Ishikawa (cell line): ENCODE measurements at regions not wholly inside any gene's neighbourhood (a gene's known extent, or its start where the extent isn't known, plus 50 kb on each side); places are given as distances from the start of the nearest gene placed in this dataset.

Experiments
- CEBPB ChIP-seq: IDR thresholded peaks from 2 replicates; pipeline ENCODE4 v1.6.1; 2012
- CREB1 ChIP-seq: IDR thresholded peaks from 2 replicates; pipeline ENCODE4 v1.6.1; 2012; ENCODE audit warnings: low read depth
- EGR1 ChIP-seq: IDR thresholded peaks from 2 replicates; pipeline ENCODE4 v1.6.1; 2012
- EP300 ChIP-seq: IDR thresholded peaks from 2 replicates; pipeline ENCODE4 v1.6.1; 2012; ENCODE audit warnings: borderline replicate concordance
- FOXM1 ChIP-seq: IDR thresholded peaks from 2 replicates; pipeline ENCODE4 v1.6.1; 2012; ENCODE audit warnings: low read depth, borderline replicate concordance
- MAX ChIP-seq: IDR thresholded peaks from 2 replicates; pipeline ENCODE4 v1.6.1; 2012
- NFIC ChIP-seq: IDR thresholded peaks from 2 replicates; pipeline ENCODE4 v1.6.1; 2012
- RAD21 ChIP-seq: IDR thresholded peaks from 2 replicates; pipeline ENCODE4 v1.6.1; 2012; ENCODE audit warnings: low read depth
- REST ChIP-seq: IDR thresholded peaks from 2 replicates; pipeline ENCODE4 v1.6.1; 2012; ENCODE audit warnings: low read depth, mild to moderate bottlenecking
- TAF1 ChIP-seq: IDR thresholded peaks from 2 replicates; pipeline ENCODE4 v1.6.1; 2012; ENCODE audit warnings: low read depth, mild to moderate bottlenecking
- TCF12 ChIP-seq: IDR thresholded peaks from 2 replicates; pipeline ENCODE4 v1.6.1; 2012; ENCODE audit warnings: low read depth
- TEAD4 ChIP-seq: IDR thresholded peaks from 2 replicates; pipeline ENCODE4 v1.6.1; 2012
- YY1 ChIP-seq: IDR thresholded peaks from 2 replicates; pipeline ENCODE4 v1.6.1; 2012; ENCODE audit warnings: low read depth
- ZBTB7A ChIP-seq: IDR thresholded peaks from 2 replicates; pipeline ENCODE4 v1.6.1; 2012; ENCODE audit warnings: low read depth
- TF ChIP-seq, protein P1 (sequence below): IDR thresholded peaks from 2 replicates; pipeline ENCODE4 v1.6.1; 2012

DNA sequence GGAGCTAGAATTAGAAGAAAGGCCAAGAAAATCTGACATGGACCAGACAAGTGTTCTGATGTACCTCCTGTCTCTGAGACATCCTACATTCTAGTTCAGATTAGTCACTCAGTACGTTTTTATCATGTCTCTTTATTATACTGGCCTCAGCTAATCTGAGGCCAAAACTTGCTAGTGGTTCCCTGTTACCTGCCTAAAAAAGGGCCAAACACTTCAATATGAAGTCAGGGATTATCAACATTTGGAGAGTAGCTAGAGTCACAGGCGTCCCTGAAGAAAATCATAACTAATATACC is 587.4 kb downstream of the PRELID2 start:
- TF ChIP-seq TCF12 = no peak
- no peak for TF ChIP-seq TAF1
- no peak for TF ChIP-seq EGR1
- no peak for TF ChIP-seq ZBTB7A
- TF ChIP-seq TEAD4 = no peak
- no peak for TF ChIP-seq RAD21
- TF ChIP-seq CREB1 = no peak
- no peak for TF ChIP-seq FOXM1
- no peak for TF ChIP-seq EP300
- TF ChIP-seq, protein P1, sequence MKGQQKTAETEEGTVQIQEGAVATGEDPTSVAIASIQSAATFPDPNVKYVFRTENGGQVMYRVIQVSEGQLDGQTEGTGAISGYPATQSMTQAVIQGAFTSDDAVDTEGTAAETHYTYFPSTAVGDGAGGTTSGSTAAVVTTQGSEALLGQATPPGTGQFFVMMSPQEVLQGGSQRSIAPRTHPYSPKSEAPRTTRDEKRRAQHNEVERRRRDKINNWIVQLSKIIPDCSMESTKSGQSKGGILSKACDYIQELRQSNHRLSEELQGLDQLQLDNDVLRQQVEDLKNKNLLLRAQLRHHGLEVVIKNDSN = no peak
- no peak for TF ChIP-seq REST
- no peak for TF ChIP-seq YY1
- no peak for TF ChIP-seq MAX
- no peak for TF ChIP-seq NFIC
- TF ChIP-seq CEBPB = no peak

DNA sequence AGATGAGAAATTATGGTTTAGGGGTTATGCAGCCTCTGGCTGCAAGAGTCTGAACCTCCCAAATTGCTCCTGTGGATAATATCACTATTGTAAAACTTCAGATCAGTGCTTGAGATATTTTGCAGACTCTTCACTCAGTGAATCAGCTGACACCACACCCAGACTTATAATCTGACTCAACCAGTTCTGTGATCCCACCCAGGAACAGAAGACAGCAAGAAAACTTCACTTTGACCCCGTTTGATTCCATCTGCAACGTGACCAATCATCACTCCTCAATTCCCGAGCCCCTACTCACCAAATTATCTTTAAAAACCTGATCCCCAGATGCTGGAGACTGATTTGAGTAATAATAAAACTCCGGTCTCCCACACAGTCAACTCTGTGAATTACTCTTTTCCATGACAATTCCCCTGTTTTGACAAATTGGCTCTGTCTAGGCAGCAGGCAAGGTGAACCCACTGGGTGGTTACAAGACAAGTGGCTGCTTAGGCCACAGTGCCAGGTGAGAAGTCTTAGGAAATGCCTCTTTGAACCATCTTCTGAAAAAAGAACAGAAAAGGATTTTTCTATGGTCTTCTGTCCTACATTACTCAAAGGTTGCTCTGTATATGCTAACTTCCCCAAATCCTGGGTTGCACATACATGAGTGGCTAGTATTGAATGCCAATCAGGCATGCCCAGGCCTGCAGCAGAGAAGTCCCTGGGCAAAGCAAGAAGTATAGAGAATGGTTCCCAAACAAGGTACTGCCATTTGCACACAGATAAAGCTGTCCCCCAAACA is 588.0 kb downstream of the PRELID2 start:
- no peak for TF ChIP-seq FOXM1
- TF ChIP-seq TAF1 = no peak
- no peak for TF ChIP-seq TCF12
- no peak for TF ChIP-seq RAD21
- TF ChIP-seq EGR1 = no peak
- TF ChIP-seq, protein P1 = no peak
- TF ChIP-seq TEAD4 = no peak
- no peak for TF ChIP-seq NFIC
- TF ChIP-seq CREB1 = no peak
- TF ChIP-seq MAX = no peak
- TF ChIP-seq YY1 = no peak
- no peak for TF ChIP-seq REST
- TF ChIP-seq EP300 = no peak
- no peak for TF ChIP-seq ZBTB7A
- no peak for TF ChIP-seq CEBPB

GRCh38 chr5:145246379-145246778 is 588.8 kb downstream of the PRELID2 start:
- TF ChIP-seq CREB1 (no peak), TCF12 (no peak), REST (no peak)

DNA sequence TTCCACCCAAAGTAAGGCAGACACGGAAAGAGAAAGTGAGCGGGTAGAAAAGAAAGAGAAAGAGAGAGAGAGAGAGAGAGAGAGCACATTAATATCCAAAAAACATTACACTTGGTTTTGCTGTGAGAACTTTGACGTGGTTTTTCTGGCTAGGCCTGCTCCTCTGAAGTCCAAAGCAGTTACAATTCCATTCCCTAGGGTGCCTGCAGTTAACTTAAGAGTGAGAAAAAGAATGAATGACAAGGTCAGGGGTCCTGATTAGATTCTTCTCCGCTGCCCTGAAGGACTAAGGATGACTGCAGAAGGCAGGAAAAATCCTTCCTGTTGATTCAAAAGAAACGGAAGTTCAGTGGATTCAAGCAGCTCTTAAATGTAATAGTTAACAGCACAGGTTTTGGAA is 589.8 kb downstream of the PRELID2 start:
- TF ChIP-seq, protein P1 = no peak
- TF ChIP-seq CEBPB (no peak), NFIC (no peak), YY1 (no peak), EP300 (no peak), REST (no peak)
